ENCODE measurements at regions not wholly inside any gene's neighbourhood (a gene's known extent, or its start where the extent isn't known, plus 50 kb on each side); places are given as distances from the start of the nearest gene placed in this dataset.

DNA sequence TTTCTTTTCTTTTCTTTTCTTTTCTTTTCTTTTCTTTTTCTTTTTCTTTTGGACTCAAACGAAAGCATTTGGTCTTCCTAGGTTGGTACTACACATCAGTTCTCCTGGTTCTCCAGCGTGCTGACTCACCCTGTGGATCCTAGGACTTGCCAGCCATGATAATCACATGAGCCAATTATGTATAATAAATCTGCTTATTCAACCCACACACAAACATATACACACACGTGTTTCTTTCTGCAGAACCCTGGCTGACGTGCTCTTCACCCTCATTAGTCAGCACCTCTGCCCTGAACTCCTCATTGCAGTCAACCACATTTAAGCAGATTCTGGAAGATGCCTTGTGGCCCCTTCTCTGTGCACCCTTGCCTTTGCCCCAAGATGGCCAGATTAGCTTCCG, 162.4 kb upstream of the MYT1L start (continued):
- TF ChIP-seq MEF2A (IDR thresholded peaks at IDR 0.05; ENCODE audit: borderline replicate concordance, low read depth): no peak
- no peak for TF ChIP-seq EZH2phosphoT487 (IDR thresholded peaks at IDR 0.05; ENCODE audit: borderline replicate concordance, low read depth)
- no peak for TF ChIP-seq TCF12 (IDR thresholded peaks at IDR 0.05)
- TF ChIP-seq YY1 (IDR thresholded peaks at IDR 0.05; ENCODE audit: low read depth): no peak
- no peak for TF ChIP-seq GATA2 (CRISPR knock-in tag; IDR thresholded peaks at IDR 0.05)
- TF ChIP-seq, protein P1, sequence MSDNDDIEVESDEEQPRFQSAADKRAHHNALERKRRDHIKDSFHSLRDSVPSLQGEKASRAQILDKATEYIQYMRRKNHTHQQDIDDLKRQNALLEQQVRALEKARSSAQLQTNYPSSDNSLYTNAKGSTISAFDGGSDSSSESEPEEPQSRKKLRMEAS (IDR thresholded peaks at IDR 0.05; ENCODE audit: low read depth): no peak
- TF ChIP-seq NFIC (IDR thresholded peaks at IDR 0.05; ENCODE audit: borderline replicate concordance): no peak
- TF ChIP-seq RAD21 (IDR thresholded peaks at IDR 0.05; ENCODE audit: low read length): no peak

DNA sequence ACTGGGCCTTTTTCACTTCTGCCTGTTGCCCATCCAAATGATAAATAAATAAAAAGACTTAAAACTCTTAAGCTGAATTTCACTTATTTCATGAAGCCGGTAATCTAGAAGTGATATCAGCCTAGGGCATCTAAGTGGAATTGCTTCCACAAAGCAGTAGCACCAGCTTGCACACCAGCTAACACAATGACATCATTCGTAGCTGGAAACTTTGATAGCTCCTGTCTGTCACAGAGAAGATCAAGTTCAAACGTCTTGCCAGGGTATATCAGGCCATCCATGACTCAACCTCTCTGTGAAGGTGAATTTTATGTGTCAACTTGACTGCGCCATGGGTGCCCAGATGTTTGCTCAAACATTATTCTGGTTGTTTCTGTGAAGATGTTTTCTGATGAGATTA, 161.7 kb upstream of the MYT1L start:
- Histone ChIP-seq H3K9me3 (0 out of 2 replicates have a peak, but pooled peaks cover 4% of the 10 kb centered on the region), H3K9ac (no peak overlapping the region), H3K27me3 (ENCODE audit: insufficient read depth) (no peaks in the 10 kb centered on the region), H3K79me2 (ENCODE audit: insufficient read depth) (no peaks in the 10 kb centered on the region), H3K4me2 (no peak overlapping the region), H3K4me1 (ENCODE audit: control insufficient read depth in 1 of 2, insufficient read depth in 2 of 2, low read depth in 1 of 2, low read length in 1 of 2) (no peaks in the 10 kb centered on the region), H3F3A (replicated peaks; ENCODE audit: insufficient read depth) (no peaks in the 10 kb centered on the region), H2AFZ (ENCODE audit: low read depth) (no peak overlapping the region), H3K36me3 (replicated peaks in 1 of 2; ENCODE audit: control insufficient read depth in 1 of 2, insufficient read depth in 2 of 2, low read length in 1 of 2) (no peaks in the 10 kb centered on the region), H4K20me1 (ENCODE audit: insufficient read depth) (no peaks in the 10 kb centered on the region), H3K9me2 (no peaks in the 10 kb centered on the region), H3K27ac (ENCODE audit: low read depth in 2 of 2, low read length in 1 of 2) (no peak overlapping the region), H3K4me3 (ENCODE audit: low read depth in 2 of 2, low read length in 1 of 2) (no peak overlapping the region)
- 21% methylated on average over 4 of the region's 4 CpGs for WGBS (ENCODE audit: low lambda C conversion rate)
- ChIA-PET CTCF (no interaction called here), POLR2A (no interaction called here)
- DNase-seq: no peak
- TF ChIP-seq FOXM1 (IDR thresholded peaks at IDR 0.05; ENCODE audit: low read depth) (no peak), TAF1 (IDR thresholded peaks at IDR 0.05; ENCODE audit: borderline replicate concordance, low read depth, low read length) (no peak), CHD2 (IDR thresholded peaks at IDR 0.05; ENCODE audit: low read length, partially characterized antibody) (no peak), NFIC (IDR thresholded peaks at IDR 0.05; ENCODE audit: borderline replicate concordance) (no peak), GABPA (IDR thresholded peaks at IDR 0.05; ENCODE audit: low read depth) (no peak), GATA2 (CRISPR knock-in tag; IDR thresholded peaks at IDR 0.05) (no peak), FOXJ3 (CRISPR knock-in tag; IDR thresholded peaks at IDR 0.05) (no peak), SMC3 (IDR thresholded peaks at IDR 0.05; ENCODE audit: low read depth, low read length) (no peak)
- TF ChIP-seq, protein P2, sequence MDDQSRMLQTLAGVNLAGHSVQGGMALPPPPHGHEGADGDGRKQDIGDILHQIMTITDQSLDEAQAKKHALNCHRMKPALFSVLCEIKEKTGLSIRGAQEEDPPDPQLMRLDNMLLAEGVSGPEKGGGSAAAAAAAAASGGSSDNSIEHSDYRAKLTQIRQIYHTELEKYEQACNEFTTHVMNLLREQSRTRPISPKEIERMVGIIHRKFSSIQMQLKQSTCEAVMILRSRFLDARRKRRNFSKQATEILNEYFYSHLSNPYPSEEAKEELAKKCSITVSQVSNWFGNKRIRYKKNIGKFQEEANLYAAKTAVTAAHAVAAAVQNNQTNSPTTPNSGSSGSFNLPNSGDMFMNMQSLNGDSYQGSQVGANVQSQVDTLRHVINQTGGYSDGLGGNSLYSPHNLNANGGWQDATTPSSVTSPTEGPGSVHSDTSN (IDR thresholded peaks at IDR 0.05): no peak
- TF ChIP-seq, protein P3, sequence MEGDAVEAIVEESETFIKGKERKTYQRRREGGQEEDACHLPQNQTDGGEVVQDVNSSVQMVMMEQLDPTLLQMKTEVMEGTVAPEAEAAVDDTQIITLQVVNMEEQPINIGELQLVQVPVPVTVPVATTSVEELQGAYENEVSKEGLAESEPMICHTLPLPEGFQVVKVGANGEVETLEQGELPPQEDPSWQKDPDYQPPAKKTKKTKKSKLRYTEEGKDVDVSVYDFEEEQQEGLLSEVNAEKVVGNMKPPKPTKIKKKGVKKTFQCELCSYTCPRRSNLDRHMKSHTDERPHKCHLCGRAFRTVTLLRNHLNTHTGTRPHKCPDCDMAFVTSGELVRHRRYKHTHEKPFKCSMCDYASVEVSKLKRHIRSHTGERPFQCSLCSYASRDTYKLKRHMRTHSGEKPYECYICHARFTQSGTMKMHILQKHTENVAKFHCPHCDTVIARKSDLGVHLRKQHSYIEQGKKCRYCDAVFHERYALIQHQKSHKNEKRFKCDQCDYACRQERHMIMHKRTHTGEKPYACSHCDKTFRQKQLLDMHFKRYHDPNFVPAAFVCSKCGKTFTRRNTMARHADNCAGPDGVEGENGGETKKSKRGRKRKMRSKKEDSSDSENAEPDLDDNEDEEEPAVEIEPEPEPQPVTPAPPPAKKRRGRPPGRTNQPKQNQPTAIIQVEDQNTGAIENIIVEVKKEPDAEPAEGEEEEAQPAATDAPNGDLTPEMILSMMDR (IDR thresholded peaks at IDR 0.05): no peak
- TF ChIP-seq, protein P4, sequence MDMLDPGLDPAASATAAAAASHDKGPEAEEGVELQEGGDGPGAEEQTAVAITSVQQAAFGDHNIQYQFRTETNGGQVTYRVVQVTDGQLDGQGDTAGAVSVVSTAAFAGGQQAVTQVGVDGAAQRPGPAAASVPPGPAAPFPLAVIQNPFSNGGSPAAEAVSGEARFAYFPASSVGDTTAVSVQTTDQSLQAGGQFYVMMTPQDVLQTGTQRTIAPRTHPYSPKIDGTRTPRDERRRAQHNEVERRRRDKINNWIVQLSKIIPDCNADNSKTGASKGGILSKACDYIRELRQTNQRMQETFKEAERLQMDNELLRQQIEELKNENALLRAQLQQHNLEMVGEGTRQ (IDR thresholded peaks at IDR 0.05; ENCODE audit: borderline replicate concordance, low read depth, low read length): no peak
